ENCODE measurements at regions not wholly inside any gene's neighbourhood (a gene's known extent, or its start where the extent isn't known, plus 50 kb on each side); places are given as distances from the start of the nearest gene placed in this dataset.

DNA sequence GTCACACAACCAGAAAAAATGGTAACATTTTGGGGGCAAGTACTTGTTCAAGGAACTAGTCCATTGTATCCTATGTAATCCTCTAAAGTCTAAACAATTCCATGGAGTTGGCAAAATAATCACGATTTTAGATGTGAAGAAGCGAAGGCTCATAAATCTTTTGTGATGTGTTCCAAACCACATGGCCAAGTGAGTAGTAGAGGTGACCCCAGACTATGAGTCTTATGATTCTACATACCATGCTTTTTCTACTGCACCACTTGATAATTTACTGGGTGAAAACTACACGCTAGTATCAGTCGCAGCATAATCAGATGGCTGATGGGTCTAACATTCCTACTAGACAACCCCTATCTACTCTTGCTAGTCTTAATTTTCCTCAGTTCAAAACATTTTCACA lies 371.4 kb downstream of the OSR1 start:
- DNase-seq (no peak), ATAC-seq (ENCODE audit: insufficient read depth, low read depth) (no peak)
- Histone ChIP-seq H3K9me3 (ENCODE audit: insufficient read depth, low read length, severe bottlenecking) (no peaks in the 10 kb centered on the region), H3K4me1 (ENCODE audit: insufficient read depth, low read length) (no peaks in the 10 kb centered on the region), H3K36me3 (ENCODE audit: insufficient read depth, low read length) (no peaks in the 10 kb centered on the region), H3K27me3 (ENCODE audit: insufficient read depth, low read length, poor library complexity) (no peaks in the 10 kb centered on the region), H3K79me2 (ENCODE audit: insufficient read depth, low read length) (no peaks in the 10 kb centered on the region), H3K4me3 (ENCODE audit: low read depth in 1 of 2, low read length in 2 of 2) (no peak overlapping the region), H2AFZ (ENCODE audit: low read depth, low read length) (no peak overlapping the region), H3K4me2 (ENCODE audit: insufficient read depth, low read length) (no peak overlapping the region), H4K20me1 (ENCODE audit: insufficient read depth, low read length) (no peaks in the 10 kb centered on the region), H3K9ac (ENCODE audit: low read depth, low read length) (no peak overlapping the region), H3K27ac (ENCODE audit: low read length) (no peak overlapping the region)
- TF ChIP-seq, protein P1, sequence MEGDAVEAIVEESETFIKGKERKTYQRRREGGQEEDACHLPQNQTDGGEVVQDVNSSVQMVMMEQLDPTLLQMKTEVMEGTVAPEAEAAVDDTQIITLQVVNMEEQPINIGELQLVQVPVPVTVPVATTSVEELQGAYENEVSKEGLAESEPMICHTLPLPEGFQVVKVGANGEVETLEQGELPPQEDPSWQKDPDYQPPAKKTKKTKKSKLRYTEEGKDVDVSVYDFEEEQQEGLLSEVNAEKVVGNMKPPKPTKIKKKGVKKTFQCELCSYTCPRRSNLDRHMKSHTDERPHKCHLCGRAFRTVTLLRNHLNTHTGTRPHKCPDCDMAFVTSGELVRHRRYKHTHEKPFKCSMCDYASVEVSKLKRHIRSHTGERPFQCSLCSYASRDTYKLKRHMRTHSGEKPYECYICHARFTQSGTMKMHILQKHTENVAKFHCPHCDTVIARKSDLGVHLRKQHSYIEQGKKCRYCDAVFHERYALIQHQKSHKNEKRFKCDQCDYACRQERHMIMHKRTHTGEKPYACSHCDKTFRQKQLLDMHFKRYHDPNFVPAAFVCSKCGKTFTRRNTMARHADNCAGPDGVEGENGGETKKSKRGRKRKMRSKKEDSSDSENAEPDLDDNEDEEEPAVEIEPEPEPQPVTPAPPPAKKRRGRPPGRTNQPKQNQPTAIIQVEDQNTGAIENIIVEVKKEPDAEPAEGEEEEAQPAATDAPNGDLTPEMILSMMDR (IDR thresholded peaks at IDR 0.05; ENCODE audit: borderline replicate concordance, extremely low read depth, low read length, poor library complexity, severe bottlenecking): no peak
- no peak for TF ChIP-seq EZH2 (IDR thresholded peaks at IDR 0.05; ENCODE audit: borderline replicate concordance, low read depth, low read length, severe bottlenecking)

GRCh38 chr2:18986046-18986445 lies 372.4 kb downstream of the OSR1 start:
- H4K20me1 ChIP-seq (ENCODE audit: insufficient read depth, low read length): no peaks in the 10 kb centered on the region
- DNase-seq (no peak), ATAC-seq (ENCODE audit: insufficient read depth, low read depth) (no peak)
- H3K27ac ChIP-seq (ENCODE audit: low read length): no peak overlapping the region
- H3K79me2 ChIP-seq (ENCODE audit: insufficient read depth, low read length): no peaks in the 10 kb centered on the region
- no peak overlapping the region for H2AFZ ChIP-seq (ENCODE audit: low read depth, low read length)
- H3K4me1 ChIP-seq (ENCODE audit: insufficient read depth, low read length): no peaks in the 10 kb centered on the region
- H3K4me3 ChIP-seq (ENCODE audit: low read depth in 1 of 2, low read length in 2 of 2): no peak overlapping the region
- TF ChIP-seq EZH2 (IDR thresholded peaks at IDR 0.05; ENCODE audit: borderline replicate concordance, low read depth, low read length, severe bottlenecking): no peak
- TF ChIP-seq, protein P1 (IDR thresholded peaks at IDR 0.05; ENCODE audit: borderline replicate concordance, extremely low read depth, low read length, poor library complexity, severe bottlenecking): no peak
- no peak overlapping the region for H3K9ac ChIP-seq (ENCODE audit: low read depth, low read length)
- no peaks in the 10 kb centered on the region for H3K27me3 ChIP-seq (ENCODE audit: insufficient read depth, low read length, poor library complexity)
- no peaks in the 10 kb centered on the region for H3K36me3 ChIP-seq (ENCODE audit: insufficient read depth, low read length)
- H3K4me2 ChIP-seq (ENCODE audit: insufficient read depth, low read length): no peak overlapping the region
- H3K9me3 ChIP-seq (ENCODE audit: insufficient read depth, low read length, severe bottlenecking): no peaks in the 10 kb centered on the region

DNA sequence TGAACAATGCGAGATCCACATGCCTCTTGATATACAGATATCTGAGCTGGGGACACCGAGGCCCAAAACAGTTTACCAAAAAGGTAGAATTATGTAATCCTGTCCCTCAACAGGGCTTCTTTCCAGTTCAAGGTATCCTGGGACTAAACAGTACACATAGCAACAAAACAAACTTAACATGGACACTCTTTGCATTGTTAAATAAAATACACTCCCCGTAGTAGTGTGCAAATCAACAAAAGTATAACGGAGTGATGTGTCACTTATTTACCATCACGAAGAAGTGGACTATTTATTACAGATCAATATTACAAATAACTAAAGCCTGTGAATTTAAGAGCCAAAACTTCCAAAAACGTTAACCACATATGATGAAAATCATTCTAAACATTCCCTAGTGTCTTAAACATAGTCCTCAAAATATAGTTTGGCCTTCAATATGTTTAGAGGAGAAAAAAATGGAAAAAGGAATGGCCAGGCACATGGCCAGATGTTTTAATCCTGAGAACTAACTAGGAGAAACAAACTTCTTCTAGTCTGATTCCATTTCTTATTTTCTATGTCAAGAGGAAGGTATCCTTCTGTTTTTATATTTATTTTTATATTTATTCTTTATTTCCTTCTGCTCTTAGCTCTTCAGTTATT lies 377.5 kb downstream of the OSR1 start:
- DNase-seq: no peak
- no peak overlapping the region for H3K27ac ChIP-seq (ENCODE audit: low read length)
- no peaks in the 10 kb centered on the region for H3K79me2 ChIP-seq (ENCODE audit: insufficient read depth, low read length)
- no peaks in the 10 kb centered on the region for H3K4me1 ChIP-seq (ENCODE audit: insufficient read depth, low read length)
- H2AFZ ChIP-seq (ENCODE audit: low read depth, low read length): no peak overlapping the region
- no peak overlapping the region for H3K9ac ChIP-seq (ENCODE audit: low read depth, low read length)
- no peaks in the 10 kb centered on the region for H3K9me3 ChIP-seq (ENCODE audit: insufficient read depth, low read length, severe bottlenecking)
- no peak for ATAC-seq (ENCODE audit: insufficient read depth, low read depth)
- H3K27me3 ChIP-seq (ENCODE audit: insufficient read depth, low read length, poor library complexity): no peaks in the 10 kb centered on the region
- H3K4me2 ChIP-seq (ENCODE audit: insufficient read depth, low read length): no peak overlapping the region
- no peaks in the 10 kb centered on the region for H3K36me3 ChIP-seq (ENCODE audit: insufficient read depth, low read length)
- TF ChIP-seq, protein P1 (IDR thresholded peaks at IDR 0.05; ENCODE audit: borderline replicate concordance, extremely low read depth, low read length, poor library complexity, severe bottlenecking): no peak
- no peak for TF ChIP-seq EZH2 (IDR thresholded peaks at IDR 0.05; ENCODE audit: borderline replicate concordance, low read depth, low read length, severe bottlenecking)
- no peaks in the 10 kb centered on the region for H4K20me1 ChIP-seq (ENCODE audit: insufficient read depth, low read length)
- no peak overlapping the region for H3K4me3 ChIP-seq (ENCODE audit: low read depth in 1 of 2, low read length in 2 of 2)
